Chondrocyte (in vitro differentiated cells): ENCODE measurements at regions not wholly inside any gene's neighbourhood (a gene's known extent, or its start where the extent isn't known, plus 50 kb on each side); places are given as distances from the start of the nearest gene placed in this dataset.

Source experiments
- DNase-seq: peaks from one replicate; pipeline ENCODE4 v3.0.0; 2021; ENCODE audit warnings: mixed read lengths, low spot score
- H3K27ac Mint-ChIP-seq: one replicate; pipeline ENCODE4 v1.8.0; 2021; ENCODE audit warnings: mild to moderate bottlenecking, moderate library complexity, mixed read lengths; ENCODE audit not compliant: unreplicated experiment
- H3K27me3 Mint-ChIP-seq: 2 replicates; pipeline ENCODE4 v1.8.0; 2021; ENCODE audit warnings: low read depth, mixed read lengths
- H3K36me3 Mint-ChIP-seq: 2 replicates; pipeline ENCODE4 v1.8.0; 2021; ENCODE audit warnings: low read depth, mixed read lengths
- H3K4me1 Mint-ChIP-seq: 2 replicates; pipeline ENCODE4 v1.8.0; 2021; ENCODE audit warnings: low read depth, mild to moderate bottlenecking, mixed read lengths
- H3K4me3 Mint-ChIP-seq: one replicate; pipeline ENCODE4 v1.8.0; 2021; ENCODE audit warnings: mild to moderate bottlenecking, moderate library complexity, mixed read lengths; ENCODE audit not compliant: unreplicated experiment
- H3K9me3 Mint-ChIP-seq: 2 replicates; pipeline ENCODE4 v1.8.0; 2021; ENCODE audit warnings: low read depth, mixed read lengths
- TF ChIP-seq, protein P1 (sequence below): fragments of 200-600 bp; sonication (generic); IDR thresholded peaks from 2 replicates; pipeline ENCODE4 v1.5.0; 2021; ENCODE audit warnings: antibody characterized with exemption, mild to moderate bottlenecking, moderate library complexity

DNA sequence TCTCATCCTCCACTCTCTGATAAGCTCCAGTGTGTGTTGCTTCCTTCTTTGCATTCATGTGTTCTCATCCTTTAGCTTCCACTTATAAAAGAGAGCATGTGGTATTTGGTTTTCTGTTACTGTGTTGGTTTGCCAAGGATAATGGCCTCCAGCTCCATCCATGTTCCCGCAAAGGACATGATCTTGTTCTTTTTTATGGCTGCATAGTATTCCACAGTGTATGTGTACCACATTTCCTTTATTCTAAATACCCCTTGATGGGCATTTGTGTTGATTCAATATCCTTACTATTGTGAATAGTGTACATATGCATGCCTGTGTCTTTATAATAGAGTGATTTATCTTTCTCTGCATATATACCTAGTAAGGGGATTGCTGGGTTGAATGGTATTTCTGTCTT is 155.1 kb downstream of the DCK start:
- peaks cover 19% of the 10 kb centered on the region for H3K27me3 Mint-ChIP-seq
- no peak for DNase-seq
- TF ChIP-seq, protein P1, sequence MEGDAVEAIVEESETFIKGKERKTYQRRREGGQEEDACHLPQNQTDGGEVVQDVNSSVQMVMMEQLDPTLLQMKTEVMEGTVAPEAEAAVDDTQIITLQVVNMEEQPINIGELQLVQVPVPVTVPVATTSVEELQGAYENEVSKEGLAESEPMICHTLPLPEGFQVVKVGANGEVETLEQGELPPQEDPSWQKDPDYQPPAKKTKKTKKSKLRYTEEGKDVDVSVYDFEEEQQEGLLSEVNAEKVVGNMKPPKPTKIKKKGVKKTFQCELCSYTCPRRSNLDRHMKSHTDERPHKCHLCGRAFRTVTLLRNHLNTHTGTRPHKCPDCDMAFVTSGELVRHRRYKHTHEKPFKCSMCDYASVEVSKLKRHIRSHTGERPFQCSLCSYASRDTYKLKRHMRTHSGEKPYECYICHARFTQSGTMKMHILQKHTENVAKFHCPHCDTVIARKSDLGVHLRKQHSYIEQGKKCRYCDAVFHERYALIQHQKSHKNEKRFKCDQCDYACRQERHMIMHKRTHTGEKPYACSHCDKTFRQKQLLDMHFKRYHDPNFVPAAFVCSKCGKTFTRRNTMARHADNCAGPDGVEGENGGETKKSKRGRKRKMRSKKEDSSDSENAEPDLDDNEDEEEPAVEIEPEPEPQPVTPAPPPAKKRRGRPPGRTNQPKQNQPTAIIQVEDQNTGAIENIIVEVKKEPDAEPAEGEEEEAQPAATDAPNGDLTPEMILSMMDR: no peak
- H3K9me3 Mint-ChIP-seq: peaks cover 8% of the 10 kb centered on the region
- no peak overlapping the region for H3K4me3 Mint-ChIP-seq
- no peak overlapping the region for H3K27ac Mint-ChIP-seq
- no peaks in the 10 kb centered on the region for H3K36me3 Mint-ChIP-seq
- H3K4me1 Mint-ChIP-seq: no peaks in the 10 kb centered on the region

DNA sequence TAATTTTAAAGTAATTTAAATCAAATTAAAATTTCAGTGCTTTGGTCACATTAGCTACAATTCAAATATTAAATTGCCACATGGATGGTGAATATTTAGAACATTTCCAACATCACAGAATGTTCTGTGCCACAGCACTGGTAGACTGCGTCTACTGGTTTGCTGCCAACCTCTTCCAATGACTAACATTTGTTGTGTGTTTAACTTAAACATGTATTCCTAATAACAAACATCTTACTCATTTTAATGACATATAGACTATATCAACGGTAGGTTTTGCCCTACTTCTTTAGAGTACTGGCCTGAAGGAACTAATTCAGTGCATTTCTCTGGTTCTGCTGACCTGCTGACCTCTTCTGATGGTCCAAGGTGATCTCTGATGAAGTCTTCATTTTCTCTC is 157.6 kb downstream of the DCK start:
- Mint-ChIP-seq H3K36me3 (no peaks in the 10 kb centered on the region), H3K4me3 (no peak overlapping the region)

DNA sequence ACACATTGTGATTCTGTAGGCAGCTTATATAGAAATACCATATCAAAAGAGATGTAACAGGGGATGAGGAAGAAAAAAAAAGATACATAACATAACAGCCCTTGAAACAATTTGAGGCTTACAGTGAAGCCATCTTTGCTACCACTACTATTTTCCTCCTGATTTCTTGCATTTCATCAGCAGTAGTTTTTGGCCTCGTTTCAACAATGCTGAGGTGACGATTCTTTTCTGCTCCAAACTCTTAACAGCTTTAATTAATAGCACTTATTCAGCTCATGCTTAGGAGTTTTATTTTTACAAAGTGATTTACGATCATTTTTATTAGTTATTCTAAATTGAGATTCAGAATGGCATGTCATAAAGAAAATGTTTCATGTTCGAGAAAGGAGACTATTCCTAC is 163.2 kb downstream of the DCK start:
- Mint-ChIP-seq H3K4me1 (no peaks in the 10 kb centered on the region), H3K4me3 (no peak overlapping the region), H3K27me3 (peaks cover 35% of the 10 kb centered on the region), H3K27ac (no peak overlapping the region), H3K36me3 (no peaks in the 10 kb centered on the region), H3K9me3 (no peaks in the 10 kb centered on the region)
- no peak for DNase-seq
- TF ChIP-seq, protein P1: no peak

More for the DNA sequence above, 157.6 kb downstream of the DCK start:
- TF ChIP-seq, protein P1: no peak
- Mint-ChIP-seq H3K4me1 (no peaks in the 10 kb centered on the region), H3K27ac (no peak overlapping the region), H3K27me3 (peaks cover 18% of the 10 kb centered on the region), H3K9me3 (peaks cover 5% of the 10 kb centered on the region)
- DNase-seq: no peak

DNA sequence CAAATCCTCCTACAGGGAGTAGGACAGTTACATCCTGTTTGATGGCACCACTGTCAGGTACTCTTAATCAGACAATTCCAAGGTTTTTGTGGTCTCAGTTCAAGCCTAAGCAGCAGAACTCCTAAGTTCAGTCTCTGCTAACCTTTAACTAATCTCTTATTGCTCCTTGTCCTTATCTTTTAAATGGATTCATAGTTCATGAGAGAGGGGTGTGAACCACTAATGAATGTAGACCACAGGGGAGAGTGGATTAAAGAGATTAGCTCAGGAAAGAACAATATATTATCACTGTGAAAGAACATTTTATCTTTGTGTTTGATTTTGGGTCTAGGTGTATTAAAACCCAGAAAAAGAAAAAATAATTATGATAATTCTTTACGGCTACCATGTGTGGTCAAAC is 168.9 kb downstream of the DCK start:
- Mint-ChIP-seq H3K4me1 (no peaks in the 10 kb centered on the region), H3K9me3 (no peaks in the 10 kb centered on the region), H3K4me3 (no peak overlapping the region), H3K27me3 (peaks cover 50% of the 10 kb centered on the region), H3K36me3 (peaks cover 2% of the 10 kb centered on the region), H3K27ac (no peak overlapping the region)
- DNase-seq: no peak
- TF ChIP-seq, protein P1: no peak

DNA sequence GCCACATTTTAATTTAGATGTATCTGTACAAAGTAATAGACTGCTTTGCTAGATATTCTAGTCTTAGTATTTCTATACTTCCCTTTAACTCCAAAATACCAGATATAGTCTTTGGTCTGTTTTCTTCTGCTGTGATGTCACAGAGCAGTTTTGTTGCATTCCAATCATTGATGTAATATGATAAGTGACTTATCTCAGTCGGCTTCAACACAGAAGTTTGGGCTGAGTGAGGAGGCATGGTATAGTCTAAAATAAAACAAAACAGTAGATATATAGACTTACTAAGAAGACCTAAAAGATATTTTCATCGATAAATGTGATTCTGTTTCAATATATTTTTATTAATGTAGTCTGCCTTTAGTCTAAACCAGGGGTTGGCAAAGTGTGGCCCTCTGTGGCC is 169.9 kb downstream of the DCK start:
- Mint-ChIP-seq H3K9me3 (no peaks in the 10 kb centered on the region), H3K27me3 (peaks cover 51% of the 10 kb centered on the region), H3K4me3 (no peak overlapping the region), H3K27ac (no peak overlapping the region), H3K4me1 (no peaks in the 10 kb centered on the region), H3K36me3 (peaks cover 2% of the 10 kb centered on the region)
- no peak for DNase-seq
- TF ChIP-seq, protein P1: no peak
